ENCODE measurements at regions not wholly inside any gene's neighbourhood (a gene's known extent, or its start where the extent isn't known, plus 50 kb on each side); places are given as distances from the start of the nearest gene placed in this dataset.
A peak's percentile ranks its signal among the peaks of the same experiment; 100 is the strongest.

GRCh38 chr12:58034311-58034710 lies 92.9 kb downstream of the ATP23 start:
- H3K27me3 Mint-ChIP-seq = peaks cover 2 to 19% (median 6%) of the 10 kb centered on the region in 5 donors
- no peak overlapping the region for H3K27ac Mint-ChIP-seq
- ATAC-seq (no peak), DNase-seq (no peak)
- POLR2A ChIA-PET = no interaction called here
- H3K4me1 Mint-ChIP-seq = peaks cover 0 to 2% (median 0%) of the 10 kb centered on the region in 4 donors
- H3K4me3 Mint-ChIP-seq = no peak overlapping the region
- H3K9me3 Mint-ChIP-seq = peaks cover 29 to 88% (median 59%) of the 10 kb centered on the region in 9 donors
- H3K36me3 Mint-ChIP-seq = peaks cover 3 to 57% (median 5%) of the 10 kb centered on the region in 3 donors

- H3K9me3 Mint-ChIP-seq = peaks cover 29 to 90% (median 59%) of the 10 kb centered on the region in 9 donors
- peaks cover 3 to 57% (median 5%) of the 10 kb centered on the region in 3 donors for H3K36me3 Mint-ChIP-seq
- ATAC-seq (no peak), DNase-seq (no peak)
- peaks cover 0 to 2% (median 0%) of the 10 kb centered on the region in 4 donors for H3K4me1 Mint-ChIP-seq
- H3K27ac Mint-ChIP-seq = no peak overlapping the region
- peaks cover 1 to 19% (median 6%) of the 10 kb centered on the region in 5 donors for H3K27me3 Mint-ChIP-seq
- no peak overlapping the region for H3K4me3 Mint-ChIP-seq
- POLR2A ChIA-PET = no interaction called here
Measured at GRCh38 chr12:58034712-58035111, 93.3 kb downstream of the ATP23 start.

GRCh38 chr12:58041441-58041840 lies 100.1 kb downstream of the ATP23 start:
- no peaks in the 10 kb centered on the region for H3K4me1 Mint-ChIP-seq
- peaks cover 0 to 38% (median 3%) of the 10 kb centered on the region in 3 donors for H3K36me3 Mint-ChIP-seq
- H3K9me3 Mint-ChIP-seq = peaks cover 17 to 60% (median 37%) of the 10 kb centered on the region in 9 donors
- no peak overlapping the region for H3K27ac Mint-ChIP-seq
- POLR2A ChIA-PET = no interaction called here
- DNase-seq = no peak
- no peak for ATAC-seq
- H3K4me3 Mint-ChIP-seq = no peak overlapping the region
- peaks cover 5 to 24% (median 18%) of the 10 kb centered on the region in 5 donors for H3K27me3 Mint-ChIP-seq

GRCh38 chr12:58044966-58045365 lies 103.6 kb downstream of the ATP23 start:
- peaks cover 12 to 42% (median 34%) of the 10 kb centered on the region in 5 donors for H3K27me3 Mint-ChIP-seq

GRCh38 chr12:58046271-58046670 lies 104.9 kb downstream of the ATP23 start:
- POLR2A ChIA-PET = no interaction called here
- peaks cover 7 to 46% (median 25%) of the 10 kb centered on the region in 9 donors for H3K9me3 Mint-ChIP-seq
- DNase-seq = no peak
- ATAC-seq = no peak
- peaks cover 11 to 42% (median 33%) of the 10 kb centered on the region in 5 donors for H3K27me3 Mint-ChIP-seq
- no peaks in the 10 kb centered on the region for H3K4me1 Mint-ChIP-seq
- H3K36me3 Mint-ChIP-seq = peaks cover 0 to 31% (median 3%) of the 10 kb centered on the region in 3 donors
- no peak overlapping the region for H3K4me3 Mint-ChIP-seq
- H3K27ac Mint-ChIP-seq = no peak overlapping the region

More at GRCh38 chr12:58044966-58045365, 103.6 kb downstream of the ATP23 start:
- POLR2A ChIA-PET = no interaction called here
- Mint-ChIP-seq H3K4me1 (no peaks in the 10 kb centered on the region), H3K27ac (no peak overlapping the region), H3K4me3 (no peak overlapping the region), H3K9me3 (peaks cover 4 to 45% (median 20%) of the 10 kb centered on the region in 9 donors), H3K36me3 (peaks cover 0 to 28% (median 3%) of the 10 kb centered on the region in 3 donors)
- ATAC-seq (no peak), DNase-seq (no peak)

GRCh38 chr12:58051378-58051777 lies 110.0 kb downstream of the ATP23 start:
- POLR2A ChIA-PET = no interaction called here
- H3K4me1 Mint-ChIP-seq = no peaks in the 10 kb centered on the region
- ATAC-seq (no peak), DNase-seq (no peak)
- H3K36me3 Mint-ChIP-seq = peaks cover 0 to 23% (median 0%) of the 10 kb centered on the region in 3 donors
- H3K4me3 Mint-ChIP-seq = no peak overlapping the region
- H3K27me3 Mint-ChIP-seq = peaks cover 3 to 34% (median 11%) of the 10 kb centered on the region in 5 donors
- peaks cover 14 to 44% (median 27%) of the 10 kb centered on the region in 9 donors for H3K9me3 Mint-ChIP-seq
- no peak overlapping the region for H3K27ac Mint-ChIP-seq

GRCh38 chr12:58064666-58065065 lies 123.3 kb downstream of the ATP23 start:
- Mint-ChIP-seq H3K9me3 (peaks cover 0 to 10% (median 2%) of the 10 kb centered on the region in 9 donors), H3K4me1 (peaks cover 0 to 2% (median 0%) of the 10 kb centered on the region in 4 donors), H3K36me3 (no peaks in the 10 kb centered on the region), H3K27me3 (peaks cover 4 to 14% (median 10%) of the 10 kb centered on the region in 5 donors), H3K27ac (no peak overlapping the region), H3K4me3 (no peak overlapping the region)
- POLR2A ChIA-PET = no interaction called here
- no peak for ATAC-seq
- DNase-seq = no peak

GRCh38 chr12:58066296-58066695 lies 124.9 kb downstream of the ATP23 start:
- Mint-ChIP-seq H3K4me3 (no peak overlapping the region), H3K36me3 (no peaks in the 10 kb centered on the region), H3K4me1 (peaks cover 0 to 2% (median 0%) of the 10 kb centered on the region in 4 donors), H3K9me3 (peaks cover 0 to 7% (median 0%) of the 10 kb centered on the region in 9 donors), H3K27me3 (no peaks in the 10 kb centered on the region), H3K27ac (no peak overlapping the region)
- POLR2A ChIA-PET = no interaction called here
- ATAC-seq = no peak
- DNase-seq = no peak

- Mint-ChIP-seq H3K4me1 (peaks cover 0 to 2% (median 0%) of the 10 kb centered on the region in 4 donors), H3K27ac (no peak overlapping the region), H3K36me3 (no peaks in the 10 kb centered on the region), H3K9me3 (peaks cover 0 to 1% (median 0%) of the 10 kb centered on the region in 9 donors), H3K4me3 (peak overlapping the region in 1 of 10 donors; percentile 14), H3K27me3 (no peaks in the 10 kb centered on the region)
- POLR2A ChIA-PET = no interaction called here
- DNase-seq (no peak), ATAC-seq (no peak)
Measured at GRCh38 chr12:58067610-58068387, 126.4 kb downstream of the ATP23 start.

- H3K9me3 Mint-ChIP-seq = peaks cover 0 to 3% (median 0%) of the 10 kb centered on the region in 9 donors
- POLR2A ChIA-PET = no interaction called here
- H3K27me3 Mint-ChIP-seq = no peaks in the 10 kb centered on the region
- H3K36me3 Mint-ChIP-seq = no peaks in the 10 kb centered on the region
- no peak for ATAC-seq
- no peak for DNase-seq
- H3K27ac Mint-ChIP-seq = no peak overlapping the region
- no peak overlapping the region for H3K4me3 Mint-ChIP-seq
- peaks cover 0 to 2% (median 0%) of the 10 kb centered on the region in 4 donors for H3K4me1 Mint-ChIP-seq
Measured at GRCh38 chr12:58068706-58069105, 127.3 kb downstream of the ATP23 start.

- ATAC-seq (no peak), DNase-seq (no peak)
- no peak overlapping the region for H3K4me3 Mint-ChIP-seq
- H3K27me3 Mint-ChIP-seq = peaks cover 0 to 3% (median 0%) of the 10 kb centered on the region in 5 donors
- peaks cover 0 to 2% (median 0%) of the 10 kb centered on the region in 4 donors for H3K4me1 Mint-ChIP-seq
- H3K27ac Mint-ChIP-seq = no peak overlapping the region
- H3K9me3 Mint-ChIP-seq = peaks cover 0 to 6% (median 0%) of the 10 kb centered on the region in 9 donors
- POLR2A ChIA-PET = no interaction called here
- no peaks in the 10 kb centered on the region for H3K36me3 Mint-ChIP-seq
Measured at GRCh38 chr12:58069268-58069963, 128.0 kb downstream of the ATP23 start.

GRCh38 chr12:58071994-58072393 lies 130.6 kb downstream of the ATP23 start:
- no peak for ATAC-seq
- H3K27me3 Mint-ChIP-seq = peaks cover 0 to 7% (median 1%) of the 10 kb centered on the region in 5 donors
- no peaks in the 10 kb centered on the region for H3K36me3 Mint-ChIP-seq
- POLR2A ChIA-PET = no interaction called here
- H3K4me1 Mint-ChIP-seq = peaks cover 0 to 2% (median 0%) of the 10 kb centered on the region in 4 donors
- no peak for DNase-seq
- H3K27ac Mint-ChIP-seq = no peak overlapping the region
- peaks cover 0 to 7% (median 0%) of the 10 kb centered on the region in 9 donors for H3K9me3 Mint-ChIP-seq
- H3K4me3 Mint-ChIP-seq = no peak overlapping the region

GRCh38 chr12:58074259-58074658 lies 132.9 kb downstream of the ATP23 start:
- DNase-seq = no peak
- ATAC-seq = no peak
- Mint-ChIP-seq H3K4me1 (no peaks in the 10 kb centered on the region), H3K9me3 (peaks cover 0 to 7% (median 0%) of the 10 kb centered on the region in 9 donors), H3K27me3 (peaks cover 1 to 19% (median 4%) of the 10 kb centered on the region in 5 donors), H3K27ac (no peak overlapping the region), H3K4me3 (no peak overlapping the region), H3K36me3 (no peaks in the 10 kb centered on the region)
- POLR2A ChIA-PET = no interaction called here

Data from naive thymus-derived CD8-positive, alpha-beta T cell (primary cell).